GM21737 (cell line): ENCODE measurements at regions not wholly inside any gene's neighbourhood (a gene's known extent, or its start where the extent isn't known, plus 50 kb on each side); places are given as distances from the start of the nearest gene placed in this dataset.

Source experiments
- ATAC-seq: cut with Tn5 transposase; IDR thresholded peaks from one replicate; pipeline ENCODE4 v1.9.1; 2021; ENCODE audit warnings: mild to moderate bottlenecking, moderate library complexity; ENCODE audit not compliant: unreplicated experiment

DNA sequence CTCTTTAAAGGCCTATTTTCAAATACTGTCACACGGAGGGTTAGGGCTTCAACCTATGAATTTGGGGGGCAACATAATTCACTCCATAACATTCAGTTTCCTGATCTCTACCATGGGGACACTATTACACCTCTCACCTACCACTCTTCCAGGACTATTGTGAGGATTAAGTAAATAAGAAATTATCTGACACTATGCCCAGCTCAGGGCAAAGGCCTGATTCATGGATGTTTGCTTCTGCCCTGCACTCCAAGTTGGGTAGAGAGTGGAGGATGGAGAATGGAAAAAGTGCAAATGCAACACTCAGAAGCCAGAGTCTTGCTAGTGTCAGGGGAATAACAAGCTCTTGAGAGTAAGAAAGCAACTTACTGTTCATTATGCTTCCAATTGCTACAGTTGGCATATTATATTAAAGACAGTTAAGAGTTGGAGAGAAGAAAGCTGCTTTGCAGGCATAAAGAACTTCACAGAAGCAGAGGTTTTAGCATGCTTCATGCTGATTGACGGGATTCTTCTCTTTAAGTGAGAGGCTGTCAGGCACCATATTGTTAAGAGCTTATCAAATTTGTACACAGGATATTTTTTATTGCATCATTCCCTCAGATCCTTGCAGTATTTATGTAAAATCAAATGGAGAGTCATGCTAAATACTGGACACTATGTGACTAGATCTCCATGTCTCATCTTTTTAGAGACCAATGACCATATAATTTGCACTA is 375.3 kb downstream of the VPS13C start:
- no peak for ATAC-seq

DNA sequence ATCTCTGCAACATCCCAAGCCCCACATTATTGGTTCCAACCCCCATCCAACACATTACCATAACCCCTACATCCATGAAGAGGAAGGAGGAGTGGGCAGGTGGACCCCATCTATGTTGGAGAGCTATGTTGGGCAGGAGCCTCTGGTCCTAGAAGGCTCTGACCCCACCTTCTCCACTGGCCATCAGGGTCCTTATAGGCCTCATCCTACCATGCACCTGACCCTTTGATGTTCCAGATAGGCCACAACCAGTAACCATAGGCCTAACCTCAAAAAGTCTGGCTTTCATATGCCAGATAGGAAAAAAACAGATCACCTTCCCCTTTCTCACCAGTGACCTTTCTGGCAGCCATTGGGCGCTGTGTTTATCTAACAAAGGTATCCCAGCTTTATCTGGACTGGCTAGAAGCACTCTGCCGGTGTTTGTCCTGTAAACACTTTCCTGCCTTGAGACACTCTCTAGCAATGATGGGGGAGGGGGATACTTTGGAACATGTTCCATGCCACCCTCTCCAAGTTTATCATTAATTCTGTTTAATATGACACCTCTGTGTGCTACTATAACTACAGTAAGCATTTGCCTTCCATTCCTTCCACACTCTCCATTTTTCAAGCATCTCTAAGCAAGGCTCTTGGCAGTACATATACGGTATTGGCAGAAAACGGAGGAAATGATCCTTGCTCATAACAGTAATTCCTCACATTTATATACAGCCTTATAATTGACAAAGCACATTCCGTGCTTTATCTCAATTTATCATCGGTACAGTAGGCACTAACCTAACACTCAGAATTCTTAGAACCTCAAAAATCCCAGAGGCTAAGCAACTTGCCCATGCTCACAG is 377.1 kb downstream of the VPS13C start:
- no peak for ATAC-seq

- ATAC-seq: no peak
These were observed 378.6 kb downstream of the VPS13C start for GRCh38 chr15:61681676-61682075.

GRCh38 chr15:61681038-61681418 is 379.2 kb downstream of the VPS13C start:
- ATAC-seq: no peak

GRCh38 chr15:61680260-61681037 is 379.8 kb downstream of the VPS13C start:
- no peak for ATAC-seq

- ATAC-seq: no peak
These were observed 388.5 kb downstream of the VPS13C start for GRCh38 chr15:61671736-61672135.

GRCh38 chr15:61668444-61668843 is 391.8 kb downstream of the VPS13C start:
- no peak for ATAC-seq

DNA sequence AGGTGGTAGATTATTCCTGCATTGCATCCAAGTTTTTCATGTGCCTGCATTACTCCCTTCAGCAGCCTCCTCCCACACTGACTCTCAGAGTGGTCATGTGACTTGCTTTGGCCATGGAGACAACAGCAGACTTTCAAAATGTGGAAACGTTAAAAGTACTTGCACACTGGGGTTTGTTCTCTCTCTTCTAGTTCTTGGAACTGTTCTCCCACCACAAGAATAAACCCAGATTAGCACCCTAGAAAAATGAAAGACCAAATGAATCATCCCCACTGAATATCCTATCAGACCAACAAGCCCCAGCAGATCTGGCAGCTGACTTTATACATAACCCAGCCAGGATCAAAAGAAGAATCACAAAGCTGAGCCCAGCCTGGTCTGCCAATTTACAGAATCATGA is 398.5 kb downstream of the VPS13C start:
- ATAC-seq: no peak

DNA sequence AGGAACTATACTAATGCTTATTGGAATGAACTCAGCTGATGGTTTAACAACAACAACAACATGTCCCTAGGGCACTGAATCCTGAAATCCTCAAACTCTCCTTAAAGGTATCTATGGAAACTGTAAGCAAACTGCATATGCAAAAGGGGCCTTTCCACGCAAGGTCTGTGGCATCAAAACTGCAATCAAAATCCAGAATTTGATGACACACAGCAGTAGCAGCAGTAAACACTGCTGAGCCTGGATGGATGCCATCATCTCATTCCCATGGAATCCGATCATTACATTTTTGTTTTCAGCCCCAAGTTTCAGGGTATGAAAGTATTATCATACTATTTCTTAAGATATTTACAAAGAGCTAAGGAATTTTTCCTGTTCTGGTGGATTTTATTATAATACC is 399.7 kb downstream of the VPS13C start:
- ATAC-seq: no peak

- ATAC-seq: no peak
These were observed 400.6 kb downstream of the VPS13C start for GRCh38 chr15:61659566-61660190.

DNA sequence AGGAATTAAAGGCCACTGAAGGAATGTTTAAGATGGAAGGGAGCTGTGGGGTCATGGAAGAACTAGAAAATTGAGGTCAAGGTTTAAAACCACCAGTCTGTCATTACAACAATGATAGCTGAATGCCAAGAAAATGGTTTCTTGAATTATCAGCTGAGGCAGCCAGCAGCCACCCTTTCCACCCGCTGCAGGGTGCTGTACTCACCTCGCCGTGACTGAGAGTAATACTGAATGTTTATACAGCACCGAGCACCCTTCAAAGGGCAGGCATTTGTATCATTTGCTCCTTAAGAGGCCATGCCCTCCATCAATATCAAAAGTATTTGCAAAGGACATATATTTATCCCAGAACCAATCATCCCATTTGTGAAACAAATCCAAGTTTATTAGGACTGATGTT is 402.8 kb downstream of the VPS13C start:
- no peak for ATAC-seq

- ATAC-seq: no peak
These were observed 403.9 kb downstream of the VPS13C start for GRCh38 chr15:61656391-61656790.

DNA sequence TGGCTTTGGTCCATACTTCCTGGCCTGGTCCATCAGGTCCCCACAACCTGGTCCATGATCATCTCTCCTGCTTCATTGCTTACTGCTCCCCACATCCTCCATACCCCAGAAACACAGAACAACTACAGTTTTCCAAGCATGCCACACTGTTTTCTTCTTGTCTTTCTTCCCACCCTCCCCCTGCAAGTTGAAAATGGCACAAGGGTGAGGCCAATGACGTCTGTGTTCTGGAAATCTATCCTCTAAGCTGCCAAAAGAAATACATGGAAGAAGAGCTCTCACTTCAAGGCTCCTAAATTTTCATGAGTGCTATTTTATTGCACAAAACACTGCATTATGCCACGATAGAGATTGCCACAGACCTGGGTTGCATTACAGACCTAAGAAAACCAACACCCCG is 404.4 kb downstream of the VPS13C start:
- no peak for ATAC-seq

- ATAC-seq: no peak
These were observed 405.3 kb downstream of the VPS13C start for GRCh38 chr15:61654918-61655317.

DNA sequence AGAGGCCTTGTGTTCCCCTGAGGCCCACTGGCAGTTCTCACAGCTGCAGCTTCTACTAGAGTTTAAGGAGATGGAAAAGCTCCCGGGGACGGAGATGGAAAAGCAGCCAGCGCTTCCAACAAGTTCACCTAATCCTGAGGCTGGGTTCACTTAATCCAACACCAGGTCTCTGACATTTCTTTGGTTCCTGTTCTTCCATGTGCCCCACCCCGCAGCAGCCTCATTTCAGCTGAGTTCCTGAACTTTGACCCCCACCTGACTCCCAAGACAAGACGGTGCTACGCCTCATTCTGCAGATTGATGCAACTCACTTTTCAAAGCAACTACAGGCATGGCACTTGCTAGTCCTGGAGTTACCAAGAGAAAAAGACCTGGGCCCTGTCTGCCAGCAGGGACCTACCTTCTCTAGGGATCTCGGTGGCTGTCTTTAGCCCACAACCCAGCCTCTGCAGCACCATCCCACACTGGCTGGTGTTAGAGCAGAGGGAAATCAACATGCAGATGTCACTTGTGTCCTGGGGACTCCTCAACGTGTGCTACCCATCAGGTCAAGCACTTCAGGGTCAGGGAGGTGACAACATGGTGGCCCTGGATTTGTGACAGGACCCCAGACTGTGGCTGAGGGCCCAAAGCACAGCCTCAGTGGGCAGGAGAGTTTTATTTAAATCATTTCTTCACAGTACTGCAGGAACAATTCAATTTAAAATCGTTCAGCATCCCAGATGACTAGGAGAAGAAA is 406.1 kb downstream of the VPS13C start:
- no peak for ATAC-seq

DNA sequence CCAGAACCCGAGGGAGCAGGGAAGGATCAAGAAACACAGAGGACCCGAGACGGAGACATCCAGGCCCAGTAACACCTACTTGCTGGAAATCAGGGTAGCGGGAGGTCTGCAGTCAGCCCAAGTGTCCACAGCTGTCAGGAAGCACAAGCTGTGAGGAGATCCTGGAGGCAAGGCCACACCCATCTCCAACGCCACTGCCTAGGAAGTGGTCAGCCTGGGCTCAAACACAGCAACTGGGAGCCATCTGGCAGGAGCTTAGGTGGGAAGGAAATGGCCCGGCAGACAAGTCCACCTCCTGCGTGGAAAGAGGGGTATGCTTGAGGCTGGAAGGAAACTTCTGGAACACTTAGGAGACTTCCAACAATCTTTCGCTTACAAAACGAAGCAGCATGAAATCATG is 407.1 kb downstream of the VPS13C start:
- ATAC-seq: no peak

DNA sequence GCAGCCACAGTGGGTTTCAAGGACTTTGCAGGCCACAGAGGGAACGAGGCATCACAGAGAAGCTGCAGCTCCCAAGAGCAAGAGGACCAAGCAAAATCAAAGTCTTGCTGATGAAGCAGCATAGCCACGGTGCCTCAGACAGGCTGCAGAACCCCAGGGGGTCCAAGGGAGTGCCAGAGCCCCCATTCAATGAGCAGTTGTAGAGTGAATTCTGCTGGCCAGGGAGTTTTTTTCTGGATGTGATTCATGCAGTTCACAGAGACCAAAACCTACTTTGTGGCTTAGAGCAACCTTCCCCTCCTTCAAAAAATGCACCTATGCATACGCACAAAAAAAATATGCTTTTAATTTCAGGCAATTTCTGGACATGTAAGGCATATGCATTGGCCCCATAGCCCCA is 409.0 kb downstream of the VPS13C start:
- no peak for ATAC-seq

DNA sequence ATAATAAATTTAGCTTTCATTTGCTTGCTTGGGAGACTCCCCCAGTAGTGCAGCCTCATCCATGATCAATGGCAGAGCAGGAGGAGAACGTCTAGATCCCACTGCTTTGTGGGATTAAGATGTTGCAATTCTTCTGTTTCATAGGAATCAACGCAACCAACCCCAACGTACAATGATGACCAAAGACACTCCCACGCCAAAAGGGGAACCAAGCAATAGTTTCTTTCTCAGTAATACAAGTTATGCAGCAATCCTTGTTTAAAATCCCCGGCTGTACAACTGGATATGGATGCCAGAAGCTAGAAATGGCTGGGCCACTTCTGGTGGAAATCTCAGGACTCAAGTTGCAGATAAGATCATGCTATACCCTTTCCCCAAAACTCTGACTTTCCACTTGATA is 411.2 kb downstream of the VPS13C start:
- no peak for ATAC-seq

DNA sequence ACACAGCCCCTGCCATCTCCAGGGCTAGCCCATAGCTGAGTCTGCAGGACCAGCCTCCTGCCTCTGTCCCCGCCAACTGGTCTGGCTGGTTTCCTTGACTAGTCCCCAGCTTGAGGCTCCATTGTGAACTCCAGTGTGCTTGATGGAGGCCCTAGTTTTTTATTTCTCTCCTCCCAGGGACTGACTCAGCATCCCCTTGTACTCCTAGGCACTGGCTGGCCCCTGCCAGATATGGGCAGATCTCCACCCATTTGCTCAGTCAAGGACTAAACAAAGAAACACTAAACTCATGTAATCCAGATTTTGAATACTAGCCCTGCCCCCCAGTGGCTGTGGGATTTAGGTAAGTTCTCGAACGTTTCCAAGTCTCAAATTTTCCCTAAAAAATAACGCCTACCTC is 415.4 kb upstream of the RORA start:
- no peak for ATAC-seq

DNA sequence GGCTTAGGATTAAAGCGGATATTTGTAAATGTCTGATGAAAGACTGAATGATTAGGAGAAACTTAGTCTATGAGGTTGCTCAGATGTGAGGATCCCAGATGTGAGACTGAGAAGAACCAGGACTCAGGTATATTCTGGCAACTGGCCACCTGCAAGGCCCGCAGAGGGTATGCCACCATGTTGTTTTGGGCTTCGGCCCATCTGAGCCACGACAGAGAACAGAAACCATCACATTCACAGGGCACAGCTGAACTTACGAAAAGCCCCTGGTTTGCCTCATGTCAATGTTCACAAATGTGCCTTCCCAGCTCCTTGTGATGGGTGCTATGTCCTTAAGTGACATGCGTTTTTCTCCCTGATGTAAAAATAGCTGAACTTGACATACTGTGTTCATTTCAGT is 412.5 kb upstream of the RORA start:
- no peak for ATAC-seq

GRCh38 chr15:61640756-61641155 is 411.7 kb upstream of the RORA start:
- ATAC-seq: no peak
